T-helper 9 cell (primary cell): ENCODE measurements at regions not wholly inside any gene's neighbourhood (a gene's known extent, or its start where the extent isn't known, plus 50 kb on each side); places are given as distances from the start of the nearest gene placed in this dataset.

Experiments used
- DNase-seq: peaks from one replicate; pipeline ENCODE4 v3.0.0-alpha.2; 2020

- DNase-seq, result no peak
Measured at GRCh38 chr3:16810593-16811367, 74.0 kb upstream of the PLCL2 start.

DNA sequence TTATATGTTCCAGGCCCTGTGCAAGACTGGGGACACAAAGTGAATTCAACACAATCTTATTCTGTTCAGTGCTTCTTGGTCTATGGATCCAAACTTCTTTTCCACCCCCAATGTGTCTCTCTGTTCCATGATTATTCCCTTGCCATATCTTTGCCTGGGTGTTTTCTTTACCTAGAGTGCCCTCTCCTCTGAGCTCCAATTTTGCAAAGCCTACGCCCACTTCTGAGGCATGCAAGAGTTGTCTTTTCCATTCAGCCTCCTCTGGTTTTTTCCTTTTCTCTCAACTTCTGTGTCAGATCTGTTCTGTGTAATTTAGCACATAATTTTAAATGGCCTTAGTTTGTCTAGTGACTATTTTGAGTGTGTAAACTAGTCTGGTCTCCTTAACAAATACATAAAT, 72.8 kb upstream of the PLCL2 start:
- no peak for DNase-seq

DNA sequence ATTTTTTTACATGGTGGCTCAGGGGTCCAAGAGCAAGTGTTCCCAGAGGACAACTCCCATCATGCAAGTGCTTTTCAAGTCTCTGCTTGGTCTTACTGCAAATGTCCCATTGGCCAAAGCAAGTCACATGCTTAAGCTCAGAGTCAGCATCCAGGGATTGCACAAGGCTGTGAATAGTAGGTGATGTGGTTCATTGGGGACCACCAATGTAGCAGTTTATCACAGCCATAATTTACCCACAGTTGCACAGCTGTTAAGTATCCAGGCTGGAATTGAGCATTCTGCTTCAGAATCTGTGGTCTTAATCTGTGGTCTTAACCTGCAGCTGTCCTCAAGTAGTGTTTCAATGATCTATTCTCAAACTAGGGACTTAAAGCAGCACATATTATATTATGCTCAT, 71.4 kb upstream of the PLCL2 start:
- DNase-seq, result no peak

DNA sequence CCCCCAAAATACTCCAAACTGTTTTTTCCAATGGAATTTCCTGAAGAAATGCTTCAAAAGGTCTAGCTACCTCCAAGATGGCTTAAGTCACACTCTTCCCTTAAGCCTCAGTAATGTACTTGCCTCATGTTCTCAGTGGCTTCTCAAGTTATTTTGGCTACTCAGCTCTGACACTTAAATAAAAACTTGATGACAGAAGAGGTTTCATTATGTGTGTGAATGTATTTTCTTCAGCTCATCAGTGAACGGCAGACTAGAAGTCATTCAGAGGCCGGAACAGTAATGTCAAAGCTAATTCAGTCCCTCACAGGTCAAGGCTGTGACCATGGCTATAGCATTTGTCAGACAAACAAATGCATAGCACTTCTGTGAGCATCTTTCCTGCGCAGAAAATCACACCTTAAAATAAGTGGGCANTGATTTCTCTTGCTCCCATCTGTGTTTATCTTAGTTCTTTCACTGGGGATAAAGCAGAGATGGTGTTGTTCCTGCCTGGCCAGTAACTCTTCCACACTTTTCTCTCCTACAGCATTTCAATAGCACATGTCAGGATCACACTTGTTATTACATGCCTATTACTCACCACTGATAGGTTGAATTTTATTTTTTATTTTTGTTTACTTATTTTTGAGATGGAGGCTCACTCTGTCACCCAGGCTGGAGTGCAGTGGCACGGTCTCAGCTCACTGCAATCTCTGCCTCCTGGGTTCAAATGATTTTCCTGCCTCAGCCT, 68.5 kb upstream of the PLCL2 start:
- no peak for DNase-seq

GRCh38 chr3:16817197-16817596, 67.6 kb upstream of the PLCL2 start:
- no peak for DNase-seq

DNA sequence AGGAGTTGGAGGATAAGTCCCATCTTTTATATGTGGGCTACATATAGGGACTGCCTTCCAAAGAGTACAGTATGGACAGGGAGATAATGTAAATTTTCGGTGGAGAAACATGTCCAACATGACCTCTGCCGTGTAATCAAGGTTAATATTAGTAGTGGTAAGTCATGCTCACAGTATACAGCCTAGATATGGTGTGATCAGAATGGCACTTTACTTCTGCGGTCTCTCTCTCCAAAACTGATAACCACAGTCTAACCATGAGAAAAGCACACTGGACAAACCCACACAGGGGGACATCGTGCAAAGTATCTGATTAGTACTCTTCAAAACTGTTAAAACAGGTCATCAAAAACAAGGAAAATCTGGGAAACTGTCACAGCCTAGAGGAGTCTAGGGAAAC, 66.6 kb upstream of the PLCL2 start:
- no peak for DNase-seq

- no peak for DNase-seq
Measured at GRCh38 chr3:16818945-16819344, 65.8 kb upstream of the PLCL2 start.

DNA sequence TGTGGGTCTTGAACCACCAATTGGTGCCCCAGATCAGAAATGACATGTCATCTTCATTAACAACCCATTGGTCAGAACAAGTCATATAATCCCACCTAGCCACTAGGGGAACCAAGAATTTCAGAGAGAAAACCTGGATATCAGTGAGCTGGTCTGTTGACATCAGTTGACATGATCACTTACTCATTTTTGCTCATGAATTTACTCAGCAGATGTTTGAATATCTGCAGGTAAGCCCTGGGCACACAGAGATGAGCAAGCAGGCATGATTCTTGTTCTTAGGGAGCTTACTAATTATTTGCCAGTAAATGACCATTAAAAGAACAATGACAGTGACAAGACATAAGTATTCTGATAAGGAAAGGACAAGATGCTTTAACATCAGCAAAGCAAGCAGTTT, 64.3 kb upstream of the PLCL2 start:
- DNase-seq, result no peak

DNA sequence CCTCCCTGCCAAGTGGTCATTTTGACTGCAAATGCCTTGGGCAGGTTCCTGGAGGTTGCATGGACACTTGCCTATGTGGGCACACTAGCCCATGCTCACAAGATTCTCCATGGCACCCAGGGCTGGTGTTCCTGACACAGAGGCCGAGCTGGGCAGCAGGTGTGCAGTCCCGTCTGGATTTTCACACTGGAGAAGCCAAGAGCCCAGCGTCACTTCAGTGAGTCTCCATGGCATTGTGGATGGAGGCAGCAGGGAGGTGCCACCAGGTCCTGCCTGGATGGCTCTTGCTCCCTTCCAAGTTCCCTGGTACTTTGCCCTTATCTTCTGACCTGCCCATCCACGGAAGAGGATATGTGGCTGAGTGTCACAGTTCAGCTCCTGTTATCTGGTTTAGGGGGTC, 63.7 kb upstream of the PLCL2 start:
- no peak for DNase-seq

GRCh38 chr3:16824081-16824696, 60.6 kb upstream of the PLCL2 start:
- DNase-seq, result no peak

GRCh38 chr3:16825617-16826204, 59.0 kb upstream of the PLCL2 start:
- DNase-seq, result no peak

DNA sequence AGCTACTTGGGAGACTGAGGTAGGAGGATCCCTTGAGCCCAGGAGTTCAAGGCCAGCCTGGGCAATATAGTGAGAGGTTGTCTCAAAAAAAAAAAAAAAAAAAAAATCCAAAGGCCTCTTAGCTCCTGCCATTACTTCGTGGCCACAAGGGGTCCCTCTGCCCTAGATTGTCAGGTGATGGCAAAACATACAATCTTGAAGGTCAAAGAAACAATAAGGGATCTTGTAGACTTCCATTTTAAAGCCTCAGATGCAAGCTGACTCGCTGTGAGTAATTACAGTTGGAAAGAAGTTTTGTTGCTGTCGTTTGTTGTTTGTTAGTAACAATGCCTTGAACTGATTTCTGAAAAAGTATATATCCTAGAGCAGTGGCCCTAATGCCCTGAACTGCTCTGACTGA, 55.9 kb upstream of the PLCL2 start:
- peak; percentile 32 for DNase-seq

- DNase-seq, result no peak
Measured at GRCh38 chr3:16831846-16832245, 52.9 kb upstream of the PLCL2 start.

- no peak for DNase-seq
Measured at GRCh38 chr3:16834214-16834613, 50.5 kb upstream of the PLCL2 start.

- no peak for DNase-seq
Measured at GRCh38 chr3:16834753-16835152, 50.0 kb upstream of the PLCL2 start.
